ENCODE measurements at regions not wholly inside any gene's neighbourhood (a gene's known extent, or its start where the extent isn't known, plus 50 kb on each side); places are given as distances from the start of the nearest gene placed in this dataset.

GRCh38 chr20:50273601-50274491, 83.2 kb downstream of the CEBPB start:
- no peak for DNase-seq (ENCODE audit: low spot score)

GRCh38 chr20:50274570-50275430, 84.2 kb downstream of the CEBPB start:
- DNase-seq (ENCODE audit: low spot score): no peak

DNA sequence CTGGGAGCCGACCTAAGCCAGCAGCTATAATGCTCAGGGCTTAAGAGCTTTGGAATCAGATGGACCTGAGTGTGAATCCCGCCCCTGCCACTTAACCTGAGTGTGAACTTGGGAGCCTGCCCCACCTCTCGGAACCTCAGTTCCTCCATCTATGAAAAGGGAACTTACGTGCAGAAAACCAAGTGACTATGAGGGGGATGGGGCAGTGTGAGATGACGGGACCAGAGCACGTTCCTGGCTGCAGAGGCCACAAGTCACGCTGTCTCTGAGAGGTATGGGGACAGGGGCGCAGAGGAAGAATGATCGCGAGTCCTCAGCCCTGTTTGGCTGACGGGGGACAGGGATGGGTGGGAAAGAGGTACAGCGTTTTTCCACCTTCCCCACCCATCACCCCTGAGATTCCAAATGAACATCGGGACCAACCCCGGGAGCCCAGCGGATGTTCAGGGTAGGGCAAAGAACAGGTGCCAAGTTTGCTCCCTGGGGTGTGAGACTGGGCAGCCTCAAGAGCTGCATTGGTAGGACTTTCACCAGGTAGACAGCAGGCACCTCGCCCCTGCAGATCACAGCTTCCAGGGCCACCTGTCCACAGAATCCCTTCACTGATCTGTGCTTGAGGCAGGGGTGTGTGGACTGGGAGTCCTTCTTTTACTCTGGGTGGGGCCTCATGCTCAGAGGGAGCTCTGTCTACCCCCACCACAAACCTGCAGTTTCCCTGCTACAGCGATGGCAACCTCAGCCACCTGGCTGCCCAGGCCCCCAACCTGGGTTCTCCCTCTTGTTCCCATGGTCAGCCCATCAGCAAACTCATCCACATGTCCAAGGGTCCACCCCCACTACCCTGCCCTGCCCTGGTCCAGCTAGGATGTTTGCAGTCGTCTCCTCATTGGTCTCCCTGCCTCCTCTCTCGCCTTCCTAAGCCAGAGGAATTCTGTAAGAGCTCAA, 85.8 kb downstream of the CEBPB start:
- DNase-seq (ENCODE audit: low spot score): no peak

DNA sequence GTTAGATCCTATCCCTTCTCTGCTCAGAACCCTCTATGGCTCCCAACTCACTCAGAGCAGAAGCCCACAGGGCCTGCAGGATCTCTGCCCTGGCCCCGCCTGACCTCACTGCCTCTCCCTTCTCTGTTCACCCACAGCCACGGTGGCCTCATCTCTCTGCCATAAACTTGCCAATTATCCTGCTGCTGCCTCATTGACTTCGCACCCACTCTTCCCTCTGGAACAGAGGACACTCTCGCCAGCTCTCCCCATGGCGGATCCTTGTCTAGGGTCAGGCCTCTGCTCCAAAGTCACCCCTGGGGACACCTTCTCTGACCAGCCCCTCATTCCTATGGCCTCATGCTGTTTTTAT, 86.4 kb downstream of the CEBPB start:
- DNase-seq (ENCODE audit: low spot score): no peak

GRCh38 chr20:50277460-50278376, 87.1 kb downstream of the CEBPB start:
- DNase-seq (ENCODE audit: low spot score): no peak

- DNase-seq (ENCODE audit: low spot score): no peak
These were observed 87.7 kb downstream of the CEBPB start for GRCh38 chr20:50278377-50278683.

DNA sequence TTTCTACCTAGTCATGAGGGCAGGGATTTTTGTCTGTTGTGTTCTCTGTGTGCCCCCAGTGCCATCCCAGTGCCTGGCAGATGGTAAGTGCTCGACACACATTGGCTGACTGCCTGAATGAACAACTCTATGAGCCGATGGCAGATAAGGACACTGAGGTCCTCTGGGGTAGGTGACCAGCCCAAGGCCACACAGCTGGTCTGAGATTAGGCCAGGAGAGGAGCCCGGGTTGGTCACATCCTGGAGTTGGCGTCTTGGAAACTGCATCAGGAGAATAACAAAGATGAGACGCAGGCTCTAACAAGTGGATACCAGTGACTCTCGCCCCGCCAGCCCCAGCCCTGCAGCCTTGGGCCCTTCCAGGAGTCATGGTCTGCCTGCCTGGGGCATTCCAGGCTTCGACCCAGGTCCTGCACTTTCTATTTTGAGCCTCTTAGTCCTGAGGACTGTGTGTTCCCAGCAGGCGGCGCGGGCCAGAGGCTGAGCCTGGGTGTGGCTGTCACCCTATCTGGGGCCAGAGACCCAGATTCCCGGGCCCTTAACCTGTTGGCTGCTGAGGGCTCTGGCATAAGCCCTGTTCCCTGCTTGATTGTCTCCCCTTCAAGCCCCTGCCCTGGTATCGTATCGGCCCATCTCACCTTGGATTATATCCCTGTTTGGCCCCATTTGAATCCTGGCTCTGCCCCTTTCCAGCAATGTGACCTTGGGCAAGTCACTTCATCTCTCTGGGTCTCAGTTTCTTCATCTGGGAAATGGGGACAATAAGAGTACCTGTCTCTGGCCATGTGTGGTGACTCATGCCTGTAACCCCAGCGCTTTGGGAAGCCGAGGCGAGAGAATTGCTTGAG, 88.3 kb downstream of the CEBPB start:
- DNase-seq (ENCODE audit: low spot score): no peak

- no peak for DNase-seq (ENCODE audit: low spot score)
These were observed 89.6 kb downstream of the CEBPB start for GRCh38 chr20:50279988-50280850.

DNA sequence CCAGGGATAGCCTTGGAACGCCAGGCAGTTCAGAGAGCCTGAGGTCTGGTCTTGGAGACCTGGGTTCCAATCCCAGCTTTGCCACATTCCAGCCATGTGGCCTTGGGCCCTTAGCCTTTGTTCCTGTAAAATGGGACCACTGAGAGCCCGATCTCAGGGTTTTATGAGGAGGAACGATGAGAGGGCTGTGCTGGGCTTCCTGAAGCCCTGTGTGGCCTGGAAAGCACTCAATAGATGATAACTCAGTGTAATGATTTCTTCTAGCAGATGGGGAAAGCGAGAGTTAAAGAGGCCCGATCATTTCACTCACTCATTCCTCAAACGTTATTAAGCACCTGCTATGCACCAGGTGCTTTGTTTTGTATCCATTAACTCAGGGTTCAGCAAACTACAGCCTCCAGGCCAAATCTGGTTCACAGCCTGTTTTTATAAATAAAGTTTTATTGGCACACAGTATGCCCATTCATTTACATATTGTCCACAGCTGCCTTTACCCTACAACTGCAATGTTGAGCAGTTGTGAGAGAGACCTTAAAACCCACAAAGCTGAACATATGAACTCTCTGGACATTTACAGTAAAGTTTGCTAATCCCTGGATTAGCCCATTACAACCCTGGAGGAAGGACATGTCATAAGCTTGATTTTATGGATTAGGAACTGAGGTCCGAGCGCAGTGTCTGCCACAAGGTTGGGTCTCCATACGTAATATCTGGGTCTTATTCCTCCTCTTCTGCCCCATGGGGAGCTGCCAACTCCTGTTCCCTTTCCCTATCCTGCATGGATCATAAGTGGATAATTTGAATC, 90.4 kb downstream of the CEBPB start:
- DNase-seq (ENCODE audit: low spot score): no peak

DNA sequence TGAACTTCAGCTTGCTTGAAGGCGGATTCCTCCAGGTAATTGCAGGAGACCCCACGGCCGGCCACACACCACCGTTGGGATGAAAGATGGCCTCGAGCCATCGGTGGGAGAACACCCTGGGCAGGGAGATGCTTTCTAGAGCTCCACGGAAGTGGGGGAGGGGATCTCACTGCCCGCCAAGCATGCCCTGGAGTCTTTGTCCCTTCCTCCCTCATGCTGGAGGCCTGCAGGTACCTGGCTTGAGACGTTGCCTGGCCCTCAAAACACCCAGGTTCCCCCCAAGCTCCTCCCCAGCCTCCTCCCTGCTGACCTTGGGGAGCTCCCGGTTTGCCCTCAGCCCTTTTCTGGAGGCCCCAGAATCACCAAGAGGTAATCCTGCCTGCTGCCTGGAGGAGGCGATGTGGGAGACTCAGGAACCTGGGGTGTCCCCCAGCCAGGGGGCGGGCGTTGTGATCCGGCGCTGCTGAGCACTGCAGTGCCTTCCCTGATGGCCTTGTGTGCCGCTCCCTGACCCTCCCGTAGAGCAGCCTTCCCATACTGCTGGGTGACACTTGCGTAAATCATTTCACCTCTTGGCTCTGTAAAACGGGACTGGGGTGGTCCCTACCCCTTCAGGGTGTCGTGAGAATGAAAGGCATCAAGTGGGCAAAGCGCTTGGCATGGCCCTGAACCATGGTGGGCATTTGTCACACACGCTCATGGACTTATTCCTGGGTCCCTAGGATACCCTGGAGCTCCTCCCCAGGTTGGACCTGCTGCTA, 91.4 kb downstream of the CEBPB start:
- no peak for DNase-seq (ENCODE audit: low spot score)

DNA sequence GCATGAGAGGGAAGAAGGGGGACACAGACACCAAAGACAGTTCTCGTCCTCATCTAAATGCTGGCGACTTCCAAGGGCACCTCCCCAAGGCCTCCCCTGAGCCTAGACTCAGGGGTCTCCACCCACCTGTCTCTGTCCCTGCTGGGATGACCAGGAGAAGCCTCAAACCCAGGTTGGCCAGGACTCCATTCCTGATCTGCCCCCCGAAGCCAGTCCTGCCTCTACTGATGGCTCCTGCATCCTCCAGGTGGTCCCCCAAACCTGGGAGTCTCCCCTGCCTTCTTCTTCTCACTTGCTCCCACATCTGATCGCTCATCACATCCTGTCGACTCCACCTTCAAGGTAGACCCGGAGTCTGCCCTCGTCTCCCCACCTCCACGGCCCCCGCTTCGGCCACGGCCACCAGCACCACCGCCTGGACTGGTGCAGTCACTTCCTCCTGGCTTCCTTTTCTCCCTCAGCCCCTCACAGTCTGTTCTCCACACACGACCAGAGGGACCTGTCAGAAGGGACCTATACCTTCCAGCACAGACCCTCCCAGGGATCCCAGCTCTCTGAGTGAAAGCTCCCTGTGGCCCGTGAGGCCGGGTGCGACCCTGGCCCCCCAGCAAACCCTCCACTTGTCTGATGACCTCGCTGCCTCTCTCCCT, 92.1 kb downstream of the CEBPB start:
- DNase-seq (ENCODE audit: low spot score): no peak

DNA sequence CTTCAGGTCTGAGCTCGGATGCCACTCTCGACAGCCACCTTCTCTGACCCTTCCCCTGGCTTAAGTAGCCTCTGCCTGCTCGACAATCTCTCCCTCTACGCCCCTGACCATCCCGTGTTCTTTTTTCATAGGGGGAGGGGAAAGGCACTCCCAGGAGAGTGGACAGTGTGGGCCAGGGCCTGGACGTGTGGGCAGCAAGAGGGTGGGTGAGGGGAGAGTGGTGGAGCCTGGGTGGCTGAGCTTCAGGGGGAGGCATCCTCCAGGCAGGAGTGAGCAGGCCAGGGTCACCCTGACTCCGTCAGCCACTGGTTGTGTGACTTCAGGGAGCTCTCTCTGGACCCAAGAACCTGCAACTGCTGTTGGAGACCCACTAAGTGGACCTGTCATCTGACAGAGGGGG, 92.7 kb downstream of the CEBPB start:
- no peak for DNase-seq (ENCODE audit: low spot score)

GRCh38 chr20:50283922-50284810, 93.5 kb downstream of the CEBPB start:
- no peak for DNase-seq (ENCODE audit: low spot score)

DNA sequence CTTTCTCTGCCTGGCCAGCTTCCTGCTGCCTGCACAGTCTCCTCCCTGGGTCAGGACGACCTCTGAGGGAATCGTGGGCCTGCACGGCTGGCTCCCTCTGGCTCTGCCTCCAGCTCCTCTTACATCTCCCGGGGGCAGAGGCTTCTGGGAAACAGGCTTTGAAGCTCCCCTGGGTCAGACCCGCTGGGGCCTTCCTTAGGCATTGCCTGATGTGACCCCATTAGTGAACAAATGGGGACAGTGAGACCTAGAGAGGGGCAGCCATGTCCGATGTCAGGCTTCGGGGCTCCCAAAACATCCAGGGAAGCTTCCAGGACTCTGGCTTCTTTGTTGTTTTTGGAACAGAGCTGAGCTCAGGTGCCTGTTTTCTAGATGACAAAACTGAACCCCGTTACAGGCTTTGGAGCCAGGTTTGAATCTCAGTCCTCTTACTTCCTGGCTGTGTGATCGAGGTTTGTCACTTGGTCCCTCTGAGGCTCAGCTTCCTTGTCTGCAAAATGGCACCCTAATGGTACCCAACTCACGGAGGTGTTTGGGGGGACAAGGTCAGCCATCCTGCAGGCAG, 94.3 kb downstream of the CEBPB start:
- no peak for DNase-seq (ENCODE audit: low spot score)

DNA sequence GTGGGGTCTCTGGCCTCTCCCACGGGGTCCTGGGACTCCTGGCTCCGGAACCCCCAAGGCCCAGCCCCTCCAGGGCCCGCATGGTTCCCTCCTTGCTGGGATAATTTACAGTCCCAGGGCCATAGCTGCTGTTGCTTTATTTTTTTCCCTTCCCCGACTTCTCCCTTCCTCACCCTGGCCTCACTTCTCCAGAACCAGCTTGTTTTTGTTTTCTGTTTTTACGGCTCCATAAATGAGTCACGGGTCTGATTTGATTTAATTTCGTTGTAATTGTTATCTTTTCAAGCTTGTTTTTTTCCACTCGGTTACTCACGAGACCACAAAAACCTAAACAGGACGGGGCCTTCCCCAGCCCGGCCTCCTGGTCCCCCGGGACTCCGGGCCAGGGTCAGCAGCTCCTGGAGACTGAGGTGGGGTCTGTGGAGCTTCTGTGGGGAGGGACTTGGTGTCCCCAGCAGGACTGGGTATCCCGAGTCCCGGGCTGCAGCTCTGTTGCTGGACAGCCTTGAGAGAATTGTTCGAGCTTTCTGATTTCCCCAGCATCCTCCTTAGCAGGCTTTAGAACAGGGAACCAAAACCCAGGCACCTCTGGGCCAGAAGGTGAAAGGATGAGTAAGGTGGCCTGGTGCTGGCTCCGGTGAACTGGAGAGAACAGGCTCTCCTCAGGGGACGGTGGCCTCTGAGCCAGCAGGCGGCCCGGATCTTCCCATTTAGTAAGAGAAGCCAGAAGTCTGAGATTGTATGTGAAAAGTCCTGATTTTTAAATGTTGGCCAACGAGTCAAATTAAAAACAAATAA, 94.9 kb downstream of the CEBPB start:
- DNase-seq (ENCODE audit: low spot score): no peak

Data from CD4-positive, alpha-beta T cell treated with Interleukin-15 for 4 hours (primary cell).